GM23338 (cell line): ENCODE measurements at regions not wholly inside any gene's neighbourhood (a gene's known extent, or its start where the extent isn't known, plus 50 kb on each side); places are given as distances from the start of the nearest gene placed in this dataset.

Source experiments
- ATAC-seq: fragments of 200-7000 bp; cut with Tn5 transposase; 3 replicates; pipeline ENCODE4 v1.9.1; 2020
- DNase-seq: peaks from one replicate; pipeline ENCODE4 v3.0.0-alpha.2; 2015; ENCODE audit warnings: low spot score
- H2AFZ ChIP-seq: fragments of 200-600 bp; sonication (generic); 2 replicates; pipeline ENCODE4 v1.8.0; 2016; ENCODE audit warnings: antibody characterized with exemption, mild to moderate bottlenecking, moderate library complexity
- H3F3A ChIP-seq: fragments of 200-600 bp; sonication (generic); replicated peaks from 2 replicates; pipeline ENCODE4 v1.8.0; 2017; ENCODE audit warnings: antibody characterized with exemption, mixed run types, low read depth
- H3K27ac ChIP-seq: fragments of 200-600 bp; sonication (generic); 2 replicates; pipeline ENCODE4 v1.6.1; 2016; ENCODE audit warnings: low read depth
- H3K27me3 ChIP-seq: fragments of 200-600 bp; sonication (generic); 2 replicates; pipeline ENCODE4 v1.8.0; 2016; ENCODE audit warnings: mild to moderate bottlenecking, mixed run types, moderate library complexity; ENCODE audit not compliant: insufficient read depth
- H3K36me3 ChIP-seq: fragments of 200-600 bp; sonication (generic); 2 replicates; pipeline ENCODE4 v1.8.0; 2016; ENCODE audit warnings: mild to moderate bottlenecking; ENCODE audit not compliant: insufficient read depth
- H3K4me1 ChIP-seq: fragments of 200-600 bp; sonication (generic); 2 replicates; pipeline ENCODE4 v1.8.0; 2016; ENCODE audit warnings: mild to moderate bottlenecking, moderate library complexity; ENCODE audit not compliant: insufficient read depth
- H3K4me2 ChIP-seq: fragments of 200-600 bp; sonication (generic); 2 replicates; pipeline ENCODE4 v1.7.1; 2017; ENCODE audit warnings: mixed run types
- H3K4me3 ChIP-seq: fragments of 200-600 bp; sonication (generic); 2 replicates; pipeline ENCODE4 v1.6.1; 2016; ENCODE audit warnings: mixed run types
- H3K79me2 ChIP-seq: fragments of 200-600 bp; sonication (generic); replicated peaks from 2 replicates; pipeline ENCODE4 v1.8.0; 2017; ENCODE audit warnings: mild to moderate bottlenecking; ENCODE audit not compliant: insufficient read depth
- H3K9me2 ChIP-seq: fragments of 200-600 bp; sonication (generic); 2 replicates; pipeline ENCODE4 v1.8.0; 2017; ENCODE audit not compliant: insufficient read depth
- H4K20me1 ChIP-seq: fragments of 200-600 bp; sonication (generic); replicated peaks from 2 replicates; pipeline ENCODE4 v1.8.0; 2017; ENCODE audit warnings: mild to moderate bottlenecking; ENCODE audit not compliant: insufficient read depth
- H3K27ac Mint-ChIP-seq: 2 replicates; pipeline ENCODE4 v1.8.0; 2020; ENCODE audit warnings: inconsistent platforms, mild to moderate bottlenecking, moderate library complexity, mixed read lengths
- H3K27me3 Mint-ChIP-seq: 3 replicates; pipeline ENCODE4 v1.8.0; 2022; ENCODE audit warnings: low read depth, mild to moderate bottlenecking, moderate library complexity, mixed read lengths, inconsistent platforms; ENCODE audit not compliant: insufficient read depth, poor library complexity
- H3K36me3 Mint-ChIP-seq: 3 replicates; pipeline ENCODE4 v1.8.0; 2021; ENCODE audit warnings: low read depth, mild to moderate bottlenecking, inconsistent platforms, moderate library complexity, mixed read lengths
- H3K4me1 Mint-ChIP-seq: 3 replicates; pipeline ENCODE4 v1.8.0; 2020; ENCODE audit warnings: mild to moderate bottlenecking, inconsistent platforms, mixed read lengths
- H3K4me3 Mint-ChIP-seq: 3 replicates; pipeline ENCODE4 v1.8.0; 2021; ENCODE audit warnings: moderate library complexity, mild to moderate bottlenecking, inconsistent platforms, mixed read lengths
- H3K9me3 Mint-ChIP-seq: 3 replicates; pipeline ENCODE4 v1.8.0; 2020; ENCODE audit warnings: moderate library complexity, mild to moderate bottlenecking, inconsistent platforms, mixed read lengths
- CREB1 ChIP-seq: fragments of 250-450 bp; sonication (Bioruptor Pico); IDR thresholded peaks from 2 replicates; pipeline ENCODE4 v1.5.0; 2020; ENCODE audit warnings: low read depth, mild to moderate bottlenecking, moderate library complexity
- EZH2 ChIP-seq: fragments of 200-600 bp; sonication (generic); IDR thresholded peaks from one replicate; pipeline ENCODE4 v1.8.0; 2017; ENCODE audit warnings: antibody characterized with exemption, mild to moderate bottlenecking, low read depth; ENCODE audit not compliant: unreplicated experiment
- EZH2phosphoT487 ChIP-seq: fragments of 200-600 bp; sonication (generic); IDR thresholded peaks from one replicate; pipeline ENCODE4 v1.8.1; 2018; ENCODE audit warnings: antibody characterized with exemption; ENCODE audit not compliant: unreplicated experiment
- JUNB ChIP-seq: IDR thresholded peaks from one replicate; pipeline ENCODE4 v1.6.1; 2016; ENCODE audit warnings: antibody characterized with exemption; ENCODE audit not compliant: unreplicated experiment
- NANOG ChIP-seq: IDR thresholded peaks from 2 replicates; pipeline ENCODE4 v1.6.1; 2016; ENCODE audit warnings: antibody characterized with exemption, borderline replicate concordance
- POLR2AphosphoS5 ChIP-seq: IDR thresholded peaks from 2 replicates; pipeline ENCODE4 v1.6.1; 2016; ENCODE audit warnings: antibody characterized with exemption, low read depth
- STAT1 ChIP-seq: IDR thresholded peaks from one replicate; pipeline ENCODE4 v1.6.1; 2016; ENCODE audit warnings: antibody characterized with exemption; ENCODE audit not compliant: unreplicated experiment
- ZNF114 ChIP-seq: fragments of 250-450 bp; sonication (Bioruptor Pico); IDR thresholded peaks from 2 replicates; pipeline ENCODE4 v1.5.0; 2020; ENCODE audit warnings: mild to moderate bottlenecking, moderate library complexity
- ZNF331 ChIP-seq: fragments of 250-450 bp; sonication (Bioruptor Pico); IDR thresholded peaks from 2 replicates; pipeline ENCODE4 v1.5.0; 2020; ENCODE audit warnings: low read depth, mild to moderate bottlenecking, moderate library complexity
- TF ChIP-seq, protein P1 (sequence below), 2 experiments: fragments of 200-600 bp in 1 of 2; sonication (generic) in 1 of 2; conservative IDR thresholded peaks; 2 replicates each; pipeline versions ENCODE4 v1.5.1 to v1.6.1; 2016 to 2017; ENCODE audit warnings: antibody characterized with exemption in 2 of 2, low read depth in 2 of 2, mild to moderate bottlenecking in 2 of 2, moderate library complexity in 1 of 2
- TF ChIP-seq, protein P2 (sequence below): IDR thresholded peaks from 2 replicates; pipeline ENCODE4 v1.6.1; 2016; ENCODE audit warnings: antibody characterized with exemption
- TF ChIP-seq, protein P3 (sequence below): fragments of 250-450 bp; sonication (Bioruptor Pico); IDR thresholded peaks from 2 replicates; pipeline ENCODE4 v1.5.0; 2020; ENCODE audit warnings: mild to moderate bottlenecking, moderate library complexity
- TF ChIP-seq, protein P4 (sequence below): IDR thresholded peaks from one replicate; pipeline ENCODE4 v1.6.1; 2018; ENCODE audit warnings: antibody characterized with exemption; ENCODE audit not compliant: unreplicated experiment

DNA sequence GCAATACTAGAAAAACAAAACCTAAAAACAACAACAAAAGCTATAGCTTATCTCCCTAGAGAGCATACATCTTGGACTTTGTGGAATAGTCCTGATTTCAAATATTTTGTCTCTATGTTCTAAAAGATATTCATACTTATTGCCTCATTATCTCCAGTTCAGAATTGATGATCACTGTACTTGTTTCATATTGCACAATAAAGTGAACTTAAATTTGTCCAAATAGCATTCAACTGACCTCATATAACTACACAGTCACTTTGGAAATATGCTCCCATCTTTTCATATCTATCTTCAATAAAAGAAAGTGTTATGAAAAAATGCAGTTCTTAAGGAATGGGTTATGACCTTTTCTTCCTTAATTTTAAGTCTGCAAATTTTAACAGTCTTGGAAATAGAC, 228.6 kb upstream of the CMC1 start:
- no peak overlapping the region for H3K4me2 ChIP-seq
- no peaks in the 10 kb centered on the region for H4K20me1 ChIP-seq
- H3F3A ChIP-seq: no peaks in the 10 kb centered on the region
- no peaks in the 10 kb centered on the region for H3K4me1 Mint-ChIP-seq
- no peaks in the 10 kb centered on the region for H3K36me3 ChIP-seq
- H3K27me3 ChIP-seq: no peaks in the 10 kb centered on the region
- ATAC-seq (no peak), DNase-seq (no peak)
- no peaks in the 10 kb centered on the region for H3K4me1 ChIP-seq
- no peak overlapping the region for H3K27ac ChIP-seq
- TF ChIP-seq EZH2 (no peak), NANOG (no peak), CREB1 (CRISPR knock-in tag) (no peak), POLR2AphosphoS5 (no peak), EZH2phosphoT487 (no peak), JUNB (no peak), ZNF331 (CRISPR knock-in tag) (no peak), STAT1 (no peak), ZNF114 (CRISPR knock-in tag) (no peak)
- TF ChIP-seq, protein P1, sequence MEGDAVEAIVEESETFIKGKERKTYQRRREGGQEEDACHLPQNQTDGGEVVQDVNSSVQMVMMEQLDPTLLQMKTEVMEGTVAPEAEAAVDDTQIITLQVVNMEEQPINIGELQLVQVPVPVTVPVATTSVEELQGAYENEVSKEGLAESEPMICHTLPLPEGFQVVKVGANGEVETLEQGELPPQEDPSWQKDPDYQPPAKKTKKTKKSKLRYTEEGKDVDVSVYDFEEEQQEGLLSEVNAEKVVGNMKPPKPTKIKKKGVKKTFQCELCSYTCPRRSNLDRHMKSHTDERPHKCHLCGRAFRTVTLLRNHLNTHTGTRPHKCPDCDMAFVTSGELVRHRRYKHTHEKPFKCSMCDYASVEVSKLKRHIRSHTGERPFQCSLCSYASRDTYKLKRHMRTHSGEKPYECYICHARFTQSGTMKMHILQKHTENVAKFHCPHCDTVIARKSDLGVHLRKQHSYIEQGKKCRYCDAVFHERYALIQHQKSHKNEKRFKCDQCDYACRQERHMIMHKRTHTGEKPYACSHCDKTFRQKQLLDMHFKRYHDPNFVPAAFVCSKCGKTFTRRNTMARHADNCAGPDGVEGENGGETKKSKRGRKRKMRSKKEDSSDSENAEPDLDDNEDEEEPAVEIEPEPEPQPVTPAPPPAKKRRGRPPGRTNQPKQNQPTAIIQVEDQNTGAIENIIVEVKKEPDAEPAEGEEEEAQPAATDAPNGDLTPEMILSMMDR (conservative IDR thresholded peaks at IDR 0.05; ENCODE audit: low read depth in 2 of 2): no peak
- TF ChIP-seq, protein P2, sequence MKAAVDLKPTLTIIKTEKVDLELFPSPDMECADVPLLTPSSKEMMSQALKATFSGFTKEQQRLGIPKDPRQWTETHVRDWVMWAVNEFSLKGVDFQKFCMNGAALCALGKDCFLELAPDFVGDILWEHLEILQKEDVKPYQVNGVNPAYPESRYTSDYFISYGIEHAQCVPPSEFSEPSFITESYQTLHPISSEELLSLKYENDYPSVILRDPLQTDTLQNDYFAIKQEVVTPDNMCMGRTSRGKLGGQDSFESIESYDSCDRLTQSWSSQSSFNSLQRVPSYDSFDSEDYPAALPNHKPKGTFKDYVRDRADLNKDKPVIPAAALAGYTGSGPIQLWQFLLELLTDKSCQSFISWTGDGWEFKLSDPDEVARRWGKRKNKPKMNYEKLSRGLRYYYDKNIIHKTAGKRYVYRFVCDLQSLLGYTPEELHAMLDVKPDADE: no peak
- TF ChIP-seq, protein P3, sequence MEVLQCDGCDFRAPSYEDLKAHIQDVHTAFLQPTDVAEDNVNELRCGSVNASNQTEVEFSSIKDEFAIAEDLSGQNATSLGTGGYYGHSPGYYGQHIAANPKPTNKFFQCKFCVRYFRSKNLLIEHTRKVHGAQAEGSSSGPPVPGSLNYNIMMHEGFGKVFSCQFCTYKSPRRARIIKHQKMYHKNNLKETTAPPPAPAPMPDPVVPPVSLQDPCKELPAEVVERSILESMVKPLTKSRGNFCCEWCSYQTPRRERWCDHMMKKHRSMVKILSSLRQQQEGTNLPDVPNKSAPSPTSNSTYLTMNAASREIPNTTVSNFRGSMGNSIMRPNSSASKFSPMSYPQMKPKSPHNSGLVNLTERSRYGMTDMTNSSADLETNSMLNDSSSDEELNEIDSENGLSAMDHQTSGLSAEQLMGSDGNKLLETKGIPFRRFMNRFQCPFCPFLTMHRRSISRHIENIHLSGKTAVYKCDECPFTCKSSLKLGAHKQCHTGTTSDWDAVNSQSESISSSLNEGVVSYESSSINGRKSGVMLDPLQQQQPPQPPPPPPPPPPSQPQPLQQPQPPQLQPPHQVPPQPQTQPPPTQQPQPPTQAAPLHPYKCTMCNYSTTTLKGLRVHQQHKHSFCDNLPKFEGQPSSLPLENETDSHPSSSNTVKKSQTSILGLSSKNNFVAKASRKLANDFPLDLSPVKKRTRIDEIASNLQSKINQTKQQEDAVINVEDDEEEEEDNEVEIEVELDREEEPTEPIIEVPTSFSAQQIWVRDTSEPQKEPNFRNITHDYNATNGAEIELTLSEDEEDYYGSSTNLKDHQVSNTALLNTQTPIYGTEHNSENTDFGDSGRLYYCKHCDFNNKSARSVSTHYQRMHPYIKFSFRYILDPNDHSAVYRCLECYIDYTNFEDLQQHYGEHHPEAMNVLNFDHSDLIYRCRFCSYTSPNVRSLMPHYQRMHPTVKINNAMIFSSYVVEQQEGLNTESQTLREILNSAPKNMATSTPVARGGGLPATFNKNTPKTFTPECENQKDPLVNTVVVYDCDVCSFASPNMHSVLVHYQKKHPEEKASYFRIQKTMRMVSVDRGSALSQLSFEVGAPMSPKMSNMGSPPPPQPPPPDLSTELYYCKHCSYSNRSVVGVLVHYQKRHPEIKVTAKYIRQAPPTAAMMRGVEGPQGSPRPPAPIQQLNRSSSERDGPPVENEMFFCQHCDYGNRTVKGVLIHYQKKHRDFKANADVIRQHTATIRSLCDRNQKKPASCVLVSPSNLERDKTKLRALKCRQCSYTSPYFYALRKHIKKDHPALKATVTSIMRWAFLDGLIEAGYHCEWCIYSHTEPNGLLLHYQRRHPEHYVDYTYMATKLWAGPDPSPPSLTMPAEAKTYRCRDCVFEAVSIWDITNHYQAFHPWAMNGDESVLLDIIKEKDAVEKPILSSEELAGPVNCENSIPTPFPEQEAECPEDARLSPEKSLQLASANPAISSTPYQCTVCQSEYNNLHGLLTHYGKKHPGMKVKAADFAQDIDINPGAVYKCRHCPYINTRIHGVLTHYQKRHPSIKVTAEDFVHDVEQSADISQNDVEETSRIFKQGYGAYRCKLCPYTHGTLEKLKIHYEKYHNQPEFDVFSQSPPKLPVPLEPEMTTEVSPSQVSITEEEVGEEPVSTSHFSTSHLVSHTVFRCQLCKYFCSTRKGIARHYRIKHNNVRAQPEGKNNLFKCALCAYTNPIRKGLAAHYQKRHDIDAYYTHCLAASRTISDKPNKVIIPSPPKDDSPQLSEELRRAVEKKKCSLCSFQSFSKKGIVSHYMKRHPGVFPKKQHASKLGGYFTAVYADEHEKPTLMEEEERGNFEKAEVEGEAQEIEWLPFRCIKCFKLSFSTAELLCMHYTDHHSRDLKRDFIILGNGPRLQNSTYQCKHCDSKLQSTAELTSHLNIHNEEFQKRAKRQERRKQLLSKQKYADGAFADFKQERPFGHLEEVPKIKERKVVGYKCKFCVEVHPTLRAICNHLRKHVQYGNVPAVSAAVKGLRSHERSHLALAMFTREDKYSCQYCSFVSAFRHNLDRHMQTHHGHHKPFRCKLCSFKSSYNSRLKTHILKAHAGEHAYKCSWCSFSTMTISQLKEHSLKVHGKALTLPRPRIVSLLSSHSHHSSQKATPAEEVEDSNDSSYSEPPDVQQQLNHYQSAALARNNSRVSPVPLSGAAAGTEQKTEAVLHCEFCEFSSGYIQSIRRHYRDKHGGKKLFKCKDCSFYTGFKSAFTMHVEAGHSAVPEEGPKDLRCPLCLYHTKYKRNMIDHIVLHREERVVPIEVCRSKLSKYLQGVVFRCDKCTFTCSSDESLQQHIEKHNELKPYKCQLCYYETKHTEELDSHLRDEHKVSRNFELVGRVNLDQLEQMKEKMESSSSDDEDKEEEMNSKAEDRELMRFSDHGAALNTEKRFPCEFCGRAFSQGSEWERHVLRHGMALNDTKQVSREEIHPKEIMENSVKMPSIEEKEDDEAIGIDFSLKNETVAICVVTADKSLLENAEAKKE: no peak
- TF ChIP-seq, protein P4, sequence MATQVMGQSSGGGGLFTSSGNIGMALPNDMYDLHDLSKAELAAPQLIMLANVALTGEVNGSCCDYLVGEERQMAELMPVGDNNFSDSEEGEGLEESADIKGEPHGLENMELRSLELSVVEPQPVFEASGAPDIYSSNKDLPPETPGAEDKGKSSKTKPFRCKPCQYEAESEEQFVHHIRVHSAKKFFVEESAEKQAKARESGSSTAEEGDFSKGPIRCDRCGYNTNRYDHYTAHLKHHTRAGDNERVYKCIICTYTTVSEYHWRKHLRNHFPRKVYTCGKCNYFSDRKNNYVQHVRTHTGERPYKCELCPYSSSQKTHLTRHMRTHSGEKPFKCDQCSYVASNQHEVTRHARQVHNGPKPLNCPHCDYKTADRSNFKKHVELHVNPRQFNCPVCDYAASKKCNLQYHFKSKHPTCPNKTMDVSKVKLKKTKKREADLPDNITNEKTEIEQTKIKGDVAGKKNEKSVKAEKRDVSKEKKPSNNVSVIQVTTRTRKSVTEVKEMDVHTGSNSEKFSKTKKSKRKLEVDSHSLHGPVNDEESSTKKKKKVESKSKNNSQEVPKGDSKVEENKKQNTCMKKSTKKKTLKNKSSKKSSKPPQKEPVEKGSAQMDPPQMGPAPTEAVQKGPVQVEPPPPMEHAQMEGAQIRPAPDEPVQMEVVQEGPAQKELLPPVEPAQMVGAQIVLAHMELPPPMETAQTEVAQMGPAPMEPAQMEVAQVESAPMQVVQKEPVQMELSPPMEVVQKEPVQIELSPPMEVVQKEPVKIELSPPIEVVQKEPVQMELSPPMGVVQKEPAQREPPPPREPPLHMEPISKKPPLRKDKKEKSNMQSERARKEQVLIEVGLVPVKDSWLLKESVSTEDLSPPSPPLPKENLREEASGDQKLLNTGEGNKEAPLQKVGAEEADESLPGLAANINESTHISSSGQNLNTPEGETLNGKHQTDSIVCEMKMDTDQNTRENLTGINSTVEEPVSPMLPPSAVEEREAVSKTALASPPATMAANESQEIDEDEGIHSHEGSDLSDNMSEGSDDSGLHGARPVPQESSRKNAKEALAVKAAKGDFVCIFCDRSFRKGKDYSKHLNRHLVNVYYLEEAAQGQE: no peak
- H3K4me3 Mint-ChIP-seq: no peak overlapping the region
- H3K27me3 Mint-ChIP-seq: no peaks in the 10 kb centered on the region
- no peak overlapping the region for H3K4me3 ChIP-seq
- no peak overlapping the region for H3K27ac Mint-ChIP-seq
- no peaks in the 10 kb centered on the region for H3K9me2 ChIP-seq
- H3K79me2 ChIP-seq: no peaks in the 10 kb centered on the region
- no peak overlapping the region for H2AFZ ChIP-seq
- no peaks in the 10 kb centered on the region for H3K9me3 Mint-ChIP-seq
- H3K36me3 Mint-ChIP-seq: no peaks in the 10 kb centered on the region
